Epidermal melanocyte (primary cell): ENCODE measurements at regions not wholly inside any gene's neighbourhood (a gene's known extent, or its start where the extent isn't known, plus 50 kb on each side); places are given as distances from the start of the nearest gene placed in this dataset.

ENCODE experiments used
- DNase-seq: peaks from one replicate; pipeline ENCODE4 v3.0.0; 2011; ENCODE audit warnings: low spot score; ENCODE audit not compliant: insufficient read length

DNA sequence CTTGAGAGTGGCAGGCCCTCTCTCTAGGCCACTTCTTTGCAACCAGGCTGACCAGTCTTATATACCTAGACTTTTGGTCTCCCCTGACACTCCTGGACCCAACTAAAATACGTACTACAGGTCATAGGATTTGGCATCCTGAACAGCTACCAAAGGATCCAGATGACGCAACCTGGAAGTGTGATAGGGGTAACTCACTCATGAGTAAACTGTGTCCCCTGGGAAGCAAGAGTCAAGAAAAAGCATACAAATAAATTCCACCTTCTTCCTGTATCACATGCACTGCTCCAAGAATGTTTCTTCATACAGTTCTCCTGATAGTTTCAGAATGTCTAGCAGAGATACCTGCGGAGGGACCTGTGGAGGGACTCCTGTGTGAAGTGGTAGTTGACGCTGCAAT lies 172.3 kb downstream of the MDFIC start:
- DNase-seq, result no peak

DNA sequence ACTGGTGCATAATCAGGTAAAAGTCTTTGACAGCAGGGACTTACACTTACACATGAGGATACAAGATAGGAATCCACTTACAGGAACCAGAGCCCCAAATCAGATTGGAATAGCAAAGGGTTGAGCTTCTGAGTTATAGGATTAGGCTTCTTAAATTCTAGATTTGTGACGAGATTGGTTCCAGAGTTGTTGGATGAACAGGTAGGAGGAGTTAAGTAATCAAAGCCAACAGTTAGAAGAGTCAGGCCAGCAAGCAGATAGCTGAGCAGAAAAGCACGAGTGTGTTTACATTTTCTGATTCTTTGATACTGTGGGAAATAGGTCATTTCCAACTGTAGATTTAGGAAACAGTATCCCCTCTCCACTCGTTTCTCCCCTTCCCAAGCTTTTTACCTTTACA lies 167.0 kb downstream of the MDFIC start:
- DNase-seq, result no peak

DNA sequence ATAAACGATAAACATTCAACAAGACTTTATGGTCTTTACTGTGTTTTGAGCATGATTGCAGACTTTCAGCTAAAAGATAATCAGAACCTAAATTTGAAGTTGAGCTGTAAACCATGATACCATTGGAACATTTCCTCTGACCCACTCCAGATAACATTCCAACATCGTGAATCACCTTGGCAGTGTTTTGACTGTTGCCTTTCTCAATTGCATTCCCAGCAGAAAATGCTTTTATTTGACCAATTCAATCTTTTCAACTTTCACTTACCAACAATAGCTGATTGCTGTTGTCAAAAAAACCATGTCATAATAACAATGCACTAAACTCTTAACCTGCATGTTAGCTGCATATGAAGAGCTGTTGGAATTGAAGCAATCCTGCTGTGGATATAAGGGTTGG lies 165.5 kb downstream of the MDFIC start:
- DNase-seq, result no peak

DNA sequence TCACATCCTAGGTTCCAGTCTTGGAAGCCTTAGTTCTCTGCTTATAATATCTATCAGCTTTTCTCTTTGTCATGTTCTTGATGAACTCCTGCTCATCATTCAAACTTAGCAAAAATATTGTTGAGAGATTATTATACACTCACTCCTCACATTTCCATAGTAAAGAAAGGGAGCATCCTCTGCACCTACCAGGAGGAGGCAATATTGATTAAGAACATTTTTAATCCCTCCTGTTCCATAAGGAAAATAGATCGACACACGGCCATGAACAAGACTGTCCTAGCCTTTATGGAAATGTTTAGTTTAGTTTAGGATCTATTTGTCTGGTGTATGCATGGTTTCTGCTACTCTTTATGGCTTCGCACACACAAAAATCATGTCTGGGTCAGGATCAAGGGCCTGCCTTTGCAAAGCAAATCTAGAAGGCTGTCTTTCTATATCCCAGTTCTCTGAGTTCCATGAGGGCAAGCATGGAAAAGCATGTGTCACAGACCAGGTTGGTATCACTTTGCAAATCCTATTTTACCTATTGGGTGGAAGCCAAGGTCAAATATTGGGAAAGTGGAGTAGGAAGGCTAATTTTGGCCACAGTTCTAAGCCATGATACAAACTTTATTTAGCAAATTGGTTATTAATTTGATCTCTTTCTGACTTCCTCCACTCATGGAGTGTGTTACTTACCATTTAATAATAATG lies 164.4 kb downstream of the MDFIC start:
- DNase-seq, result no peak

DNA sequence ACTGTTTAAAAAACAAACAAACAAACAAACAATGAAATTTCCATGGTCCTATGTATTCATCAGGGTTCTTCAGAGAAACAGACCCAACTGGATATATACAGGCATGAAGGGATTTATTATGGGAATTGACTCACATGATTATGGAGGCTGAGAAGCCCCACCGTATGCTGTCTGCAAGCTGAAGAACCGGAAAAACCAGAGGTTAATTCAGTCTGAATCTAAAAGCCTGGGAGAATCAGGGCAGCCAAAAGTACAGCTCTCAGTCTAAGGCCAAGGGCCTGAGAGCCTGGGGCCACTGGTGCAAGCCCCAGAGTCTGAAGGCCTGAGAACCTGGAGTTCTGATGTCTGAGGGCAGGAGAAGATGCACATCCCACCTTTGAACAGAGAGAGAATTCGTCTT lies 163.5 kb downstream of the MDFIC start:
- no peak for DNase-seq

- DNase-seq, result no peak
Measured at GRCh38 chr7:115083935-115084334, 162.0 kb downstream of the MDFIC start.

GRCh38 chr7:115081772-115082171 lies 159.9 kb downstream of the MDFIC start:
- DNase-seq, result no peak

- DNase-seq, result no peak
Measured at GRCh38 chr7:115078851-115079250, 157.0 kb downstream of the MDFIC start.

- no peak for DNase-seq
Measured at GRCh38 chr7:115078386-115078785, 156.5 kb downstream of the MDFIC start.

DNA sequence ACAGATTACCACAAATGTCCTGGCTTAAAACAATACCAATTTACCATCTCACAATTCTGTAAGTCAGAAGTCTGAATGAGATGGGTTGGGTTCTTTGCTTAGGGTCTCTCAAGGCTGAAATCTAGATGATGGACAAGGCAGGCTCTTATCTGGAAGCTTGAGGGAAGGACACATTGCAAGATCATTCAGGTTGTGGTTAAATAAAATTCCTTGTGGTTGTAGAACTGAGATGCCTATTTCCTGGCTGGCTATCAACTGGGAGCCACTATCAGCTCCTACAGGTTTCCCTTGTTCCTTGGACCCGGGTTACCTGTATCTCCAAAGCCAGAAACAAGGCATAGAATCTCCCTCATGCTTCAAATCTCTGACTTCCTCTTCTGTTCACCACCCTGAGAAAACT lies 148.4 kb downstream of the MDFIC start:
- no peak for DNase-seq
